22Rv1 (cell line): ENCODE measurements at regions not wholly inside any gene's neighbourhood (a gene's known extent, or its start where the extent isn't known, plus 50 kb on each side); places are given as distances from the start of the nearest gene placed in this dataset.

Experiments
- H3K27ac ChIP-seq: fragments of 450-650 bp; 2 replicates; pipeline ENCODE4 v1.5.1; 2017
- ZFX ChIP-seq: fragments of 450-650 bp; IDR thresholded peaks from 2 replicates; pipeline ENCODE4 v1.6.1; 2017; ENCODE audit warnings: antibody characterized with exemption, borderline replicate concordance
- TF ChIP-seq, protein P1 (sequence below): fragments of 450-650 bp; IDR thresholded peaks from 2 replicates; pipeline ENCODE4 v1.5.1; 2017; ENCODE audit warnings: mild to moderate bottlenecking

DNA sequence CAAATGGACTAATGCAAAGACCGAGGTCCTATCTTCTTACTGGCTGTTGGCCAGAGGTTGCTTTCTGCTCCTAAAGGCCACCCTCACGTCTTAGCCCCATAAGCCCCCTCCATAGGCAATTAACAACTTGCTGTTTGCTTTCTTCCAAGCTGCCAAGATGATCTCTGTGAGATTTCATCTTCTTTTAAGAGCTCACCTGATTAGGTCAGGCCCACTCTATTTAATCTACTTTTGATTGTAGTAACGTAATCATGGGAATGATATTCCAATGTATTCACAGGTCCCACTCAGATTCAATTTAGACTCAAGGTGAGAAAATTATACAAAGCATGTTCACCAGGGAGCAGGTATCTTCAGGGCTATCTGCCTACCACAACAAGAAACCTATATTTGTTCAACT, 84.4 kb upstream of the RAD23B start:
- no peak for TF ChIP-seq ZFX
- TF ChIP-seq, protein P1, sequence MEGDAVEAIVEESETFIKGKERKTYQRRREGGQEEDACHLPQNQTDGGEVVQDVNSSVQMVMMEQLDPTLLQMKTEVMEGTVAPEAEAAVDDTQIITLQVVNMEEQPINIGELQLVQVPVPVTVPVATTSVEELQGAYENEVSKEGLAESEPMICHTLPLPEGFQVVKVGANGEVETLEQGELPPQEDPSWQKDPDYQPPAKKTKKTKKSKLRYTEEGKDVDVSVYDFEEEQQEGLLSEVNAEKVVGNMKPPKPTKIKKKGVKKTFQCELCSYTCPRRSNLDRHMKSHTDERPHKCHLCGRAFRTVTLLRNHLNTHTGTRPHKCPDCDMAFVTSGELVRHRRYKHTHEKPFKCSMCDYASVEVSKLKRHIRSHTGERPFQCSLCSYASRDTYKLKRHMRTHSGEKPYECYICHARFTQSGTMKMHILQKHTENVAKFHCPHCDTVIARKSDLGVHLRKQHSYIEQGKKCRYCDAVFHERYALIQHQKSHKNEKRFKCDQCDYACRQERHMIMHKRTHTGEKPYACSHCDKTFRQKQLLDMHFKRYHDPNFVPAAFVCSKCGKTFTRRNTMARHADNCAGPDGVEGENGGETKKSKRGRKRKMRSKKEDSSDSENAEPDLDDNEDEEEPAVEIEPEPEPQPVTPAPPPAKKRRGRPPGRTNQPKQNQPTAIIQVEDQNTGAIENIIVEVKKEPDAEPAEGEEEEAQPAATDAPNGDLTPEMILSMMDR: no peak
- no peak overlapping the region for H3K27ac ChIP-seq

DNA sequence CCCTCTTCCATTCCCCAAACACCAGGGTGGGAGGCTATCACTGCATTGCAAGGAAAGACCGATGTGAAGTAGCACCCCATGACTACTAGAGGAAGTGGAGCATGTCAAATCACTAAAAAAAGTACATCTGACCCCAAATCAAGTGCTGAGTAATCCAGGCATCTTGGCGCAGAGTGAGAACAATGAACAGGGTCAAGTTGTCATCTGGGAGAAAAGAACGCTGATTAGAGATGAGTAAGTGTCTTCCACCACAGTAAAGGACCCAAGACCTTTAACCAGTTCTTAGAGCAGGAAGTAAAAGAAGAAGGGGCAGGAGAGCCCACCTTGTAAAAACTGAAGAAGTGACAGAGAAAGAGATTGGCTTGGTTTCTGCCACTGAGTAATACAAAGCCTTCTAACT, 75.0 kb upstream of the RAD23B start:
- TF ChIP-seq, protein P1: no peak
- TF ChIP-seq ZFX: no peak
- H3K27ac ChIP-seq: no peak overlapping the region

DNA sequence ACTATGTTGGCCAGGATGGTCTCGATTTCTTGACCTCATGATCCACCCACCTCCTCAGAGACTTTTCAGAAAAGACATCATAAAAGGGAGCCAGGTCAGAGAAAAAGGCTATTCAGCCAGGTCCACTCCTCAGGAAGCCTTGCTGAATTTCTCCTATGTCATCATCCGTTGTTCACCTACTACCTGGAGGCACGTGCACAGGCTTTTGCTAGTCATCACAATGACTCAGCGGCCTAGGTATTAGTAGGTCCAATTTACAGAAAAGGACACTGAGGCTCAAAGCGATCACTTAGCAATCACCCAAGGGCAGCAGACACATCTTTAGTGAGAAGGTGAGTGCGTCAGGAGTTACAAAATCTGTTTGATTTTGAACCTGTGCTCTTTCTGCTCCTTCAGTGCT, 72.3 kb upstream of the RAD23B start:
- TF ChIP-seq, protein P1: no peak
- TF ChIP-seq ZFX: no peak
- H3K27ac ChIP-seq: no peak overlapping the region

DNA sequence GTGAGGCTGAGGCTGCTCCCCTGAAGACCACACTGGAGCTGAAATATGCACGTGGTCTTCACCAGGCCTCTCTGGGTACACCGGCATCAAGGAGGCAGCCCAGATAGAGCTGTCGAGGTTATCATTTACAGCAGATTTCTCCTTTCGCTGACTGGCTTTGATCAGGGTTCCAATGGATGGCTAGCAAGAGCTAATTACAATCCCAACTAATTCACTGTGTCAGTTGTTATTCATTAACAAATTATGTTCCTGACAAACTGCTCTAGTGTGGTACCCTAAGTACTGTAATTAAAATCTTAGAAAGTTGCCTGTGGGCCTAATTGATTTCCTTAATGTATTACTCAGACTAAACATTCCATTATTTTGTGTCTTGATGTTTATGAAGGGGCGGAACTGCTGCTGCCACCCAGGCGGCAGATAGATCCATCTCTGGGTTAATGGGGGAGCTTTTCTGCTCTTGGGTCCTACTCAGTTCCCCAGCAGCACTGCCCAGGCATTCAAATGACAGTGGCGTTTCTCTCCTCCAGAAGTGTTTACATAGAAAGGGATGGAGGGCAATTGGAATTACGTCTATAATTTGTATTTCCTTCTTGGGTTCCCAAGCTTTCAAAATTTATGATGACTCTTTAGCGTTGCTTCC, 71.7 kb upstream of the RAD23B start:
- no peak overlapping the region for H3K27ac ChIP-seq
- no peak for TF ChIP-seq ZFX
- TF ChIP-seq, protein P1: no peak

DNA sequence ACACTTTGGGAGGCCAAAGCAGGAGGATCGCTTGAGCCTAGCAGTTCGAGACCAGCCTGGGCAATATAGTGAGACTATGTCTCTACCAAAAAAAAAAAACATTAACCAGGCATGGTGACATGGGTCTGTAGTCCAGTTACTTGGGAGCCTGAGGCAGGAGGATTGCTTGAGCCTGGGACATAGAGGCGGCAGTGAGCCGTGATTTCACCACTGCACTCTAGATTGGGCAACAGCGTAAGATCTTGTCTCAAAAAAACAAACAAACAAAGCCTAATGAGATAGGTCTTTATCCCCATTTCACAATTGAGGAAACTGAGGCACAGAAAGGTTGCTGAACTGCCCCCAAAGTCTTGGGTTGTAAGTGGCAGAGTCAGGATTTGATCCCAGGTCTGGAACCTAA, 70.5 kb upstream of the RAD23B start:
- TF ChIP-seq, protein P1: no peak
- H3K27ac ChIP-seq: no peak overlapping the region

DNA sequence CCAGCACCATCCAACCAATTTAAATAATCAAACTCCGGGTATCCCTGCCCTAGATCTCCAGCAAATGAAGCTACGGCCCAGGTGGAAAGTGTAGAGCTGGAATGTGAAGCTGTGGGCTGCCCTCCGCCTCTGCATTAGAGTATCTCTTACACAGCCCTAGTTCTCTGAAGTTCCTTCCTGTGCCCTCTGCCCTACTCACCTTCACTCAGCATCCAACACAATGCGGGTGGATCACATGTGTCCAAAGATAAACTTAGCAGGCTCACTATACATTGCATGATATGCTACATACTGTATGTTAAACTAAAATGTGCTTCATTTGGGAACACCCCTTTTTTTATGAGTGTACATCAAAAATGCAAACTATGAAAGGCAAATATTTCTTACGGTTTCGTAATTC, 70.0 kb upstream of the RAD23B start:
- TF ChIP-seq, protein P1: no peak
- TF ChIP-seq ZFX: no peak
- H3K27ac ChIP-seq: no peak overlapping the region

DNA sequence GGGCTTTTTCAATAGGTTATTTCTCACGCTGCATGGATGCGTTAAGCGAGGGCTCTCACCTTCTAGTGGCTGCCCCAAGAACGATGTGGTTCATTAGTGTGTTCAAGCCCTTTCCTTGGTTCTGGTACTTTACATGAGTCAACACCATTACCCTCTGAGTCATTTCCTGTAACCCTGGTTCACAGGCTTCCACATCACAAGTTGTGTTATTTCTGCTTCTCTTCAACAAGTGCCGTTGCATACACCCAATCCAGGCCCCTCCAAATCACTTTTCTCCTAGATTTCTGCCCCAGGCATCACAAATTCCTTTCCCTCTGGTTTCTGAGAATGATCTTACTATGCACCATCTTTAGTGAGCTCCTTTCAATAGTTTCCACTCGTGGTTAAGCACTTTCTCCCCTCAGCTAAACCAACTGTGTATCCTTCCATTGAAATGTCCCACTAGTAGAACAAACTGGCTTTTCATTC, 69.5 kb upstream of the RAD23B start:
- no peak overlapping the region for H3K27ac ChIP-seq
- TF ChIP-seq, protein P1: no peak
- no peak for TF ChIP-seq ZFX
